ENCODE measurements at regions not wholly inside any gene's neighbourhood (a gene's known extent, or its start where the extent isn't known, plus 50 kb on each side); places are given as distances from the start of the nearest gene placed in this dataset.
A peak's percentile ranks its signal among the peaks of the same experiment; 100 is the strongest.

DNA sequence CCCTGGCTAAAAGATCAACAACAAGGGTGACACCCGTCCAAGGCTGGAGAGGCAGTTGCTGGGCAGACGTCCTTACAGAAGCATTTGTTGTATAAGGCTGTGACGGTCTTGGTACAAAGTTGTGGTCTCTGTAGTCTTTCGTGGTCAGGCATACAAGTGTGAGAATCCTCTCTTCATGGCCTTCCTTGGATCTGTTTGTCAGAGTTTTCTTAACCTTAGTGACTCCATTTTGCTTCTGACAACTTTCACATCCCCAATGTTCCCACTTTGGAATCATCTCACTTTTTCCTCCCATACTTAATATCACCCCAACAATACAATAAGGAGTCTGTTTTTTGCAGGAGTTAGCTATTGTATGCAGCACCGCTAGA is 72.7 kb upstream of the ZCCHC2 start:
- CTCF ChIA-PET = no interaction called here
- TF ChIP-seq, protein P1, sequence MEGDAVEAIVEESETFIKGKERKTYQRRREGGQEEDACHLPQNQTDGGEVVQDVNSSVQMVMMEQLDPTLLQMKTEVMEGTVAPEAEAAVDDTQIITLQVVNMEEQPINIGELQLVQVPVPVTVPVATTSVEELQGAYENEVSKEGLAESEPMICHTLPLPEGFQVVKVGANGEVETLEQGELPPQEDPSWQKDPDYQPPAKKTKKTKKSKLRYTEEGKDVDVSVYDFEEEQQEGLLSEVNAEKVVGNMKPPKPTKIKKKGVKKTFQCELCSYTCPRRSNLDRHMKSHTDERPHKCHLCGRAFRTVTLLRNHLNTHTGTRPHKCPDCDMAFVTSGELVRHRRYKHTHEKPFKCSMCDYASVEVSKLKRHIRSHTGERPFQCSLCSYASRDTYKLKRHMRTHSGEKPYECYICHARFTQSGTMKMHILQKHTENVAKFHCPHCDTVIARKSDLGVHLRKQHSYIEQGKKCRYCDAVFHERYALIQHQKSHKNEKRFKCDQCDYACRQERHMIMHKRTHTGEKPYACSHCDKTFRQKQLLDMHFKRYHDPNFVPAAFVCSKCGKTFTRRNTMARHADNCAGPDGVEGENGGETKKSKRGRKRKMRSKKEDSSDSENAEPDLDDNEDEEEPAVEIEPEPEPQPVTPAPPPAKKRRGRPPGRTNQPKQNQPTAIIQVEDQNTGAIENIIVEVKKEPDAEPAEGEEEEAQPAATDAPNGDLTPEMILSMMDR (IDR thresholded peaks at IDR 0.05; ENCODE audit: insufficient read depth in 1 of 2, low read depth in 1 of 2, low read length in 1 of 2, severe bottlenecking in 1 of 2, unreplicated experiment in 1 of 2) = no peak
- H3K27ac Mint-ChIP-seq (ENCODE audit: unreplicated experiment) = no peak overlapping the region

DNA sequence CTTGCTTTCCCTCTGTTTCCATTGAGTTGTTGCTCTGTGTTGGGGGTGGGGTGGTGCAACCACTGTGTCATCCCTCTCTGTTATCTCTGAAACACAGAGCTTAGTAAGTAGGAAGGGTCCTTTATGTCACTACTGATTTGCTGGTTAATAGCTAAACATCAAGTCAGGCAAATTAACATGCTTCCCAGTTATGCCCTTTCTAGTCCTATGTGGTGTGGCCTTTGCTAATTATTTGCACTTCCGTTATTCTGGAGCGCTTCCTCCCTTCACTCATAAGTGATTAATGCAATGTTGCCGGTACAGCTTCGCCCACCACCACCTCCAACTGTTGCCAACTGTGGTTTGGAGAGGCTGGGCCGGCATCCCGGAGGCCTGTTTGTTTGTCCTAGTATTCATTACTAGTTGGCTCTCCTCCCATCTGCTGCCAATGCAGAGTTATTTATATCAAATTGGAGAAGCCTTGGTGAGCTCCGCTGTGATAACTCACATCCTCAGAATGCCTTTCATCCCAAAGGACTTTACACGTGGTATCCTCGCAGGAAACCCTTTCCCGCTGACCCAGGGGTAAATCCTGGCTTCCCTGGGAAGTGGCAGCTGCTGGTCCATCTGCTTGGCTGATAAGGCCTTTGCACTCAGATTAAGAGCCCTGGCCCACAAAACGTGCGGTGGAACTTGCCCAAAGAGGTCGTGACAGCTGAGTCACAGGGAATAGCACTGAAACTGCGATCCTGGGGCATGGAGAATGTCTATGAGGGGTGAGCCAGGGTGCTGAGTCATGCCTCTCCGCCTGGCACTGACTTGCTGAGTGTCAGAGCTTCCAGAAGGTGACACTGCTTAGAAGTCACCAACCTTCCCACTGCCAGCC is 72.0 kb upstream of the ZCCHC2 start:
- Mint-ChIP-seq H3K27ac (ENCODE audit: unreplicated experiment) (no peak overlapping the region), H3K36me3 (ENCODE audit: insufficient read depth, unreplicated experiment) (no peaks in the 10 kb centered on the region), H3K4me1 (ENCODE audit: low read depth, unreplicated experiment) (no peaks in the 10 kb centered on the region), H3K27me3 (ENCODE audit: insufficient read depth, unreplicated experiment) (no peaks in the 10 kb centered on the region), H3K9me3 (ENCODE audit: unreplicated experiment) (no peaks in the 10 kb centered on the region), H3K4me3 (ENCODE audit: unreplicated experiment) (no peak overlapping the region)
- no TSS peak for BruUV-seq (replicated peaks)
- CTCF ChIA-PET = interaction anchor here (0.5 kb wide), 1 partner anchor 25 kb away, joined by 5 read pairs; no protein-coding TSS in a partner anchor
- no peak overlapping the region for H3K4me3 ChIP-seq (ENCODE audit: low read depth, low read length)
- POLR2A ChIA-PET = no interaction called here
- intact Hi-C loops (cut with micrococcal nuclease; ENCODE audit: unreplicated experiment) = no loop called here
- no peaks in the 10 kb centered on the region for H3K9me3 ChIP-seq
- H3K27me3 ChIP-seq (replicated peaks; ENCODE audit: control insufficient read depth, insufficient read depth, low read length) = no peaks in the 10 kb centered on the region
- TF ChIP-seq, protein P1 (IDR thresholded peaks at IDR 0.05; ENCODE audit: insufficient read depth in 1 of 2, low read depth in 1 of 2, low read length in 1 of 2, severe bottlenecking in 1 of 2, unreplicated experiment in 1 of 2) = no peak
- H3K36me3 ChIP-seq (ENCODE audit: control insufficient read depth, insufficient read depth, low read length) = no peaks in the 10 kb centered on the region
- DNase-seq = no peak
- H3K4me1 ChIP-seq = no peaks in the 10 kb centered on the region

More for the DNA sequence above, 72.7 kb upstream of the ZCCHC2 start:
- Histone ChIP-seq H3K4me3 (ENCODE audit: low read depth, low read length) (no peak overlapping the region), H3K4me1 (no peaks in the 10 kb centered on the region), H3K36me3 (ENCODE audit: control insufficient read depth, insufficient read depth, low read length) (no peaks in the 10 kb centered on the region), H3K9me3 (no peaks in the 10 kb centered on the region), H3K27me3 (replicated peaks; ENCODE audit: control insufficient read depth, insufficient read depth, low read length) (no peaks in the 10 kb centered on the region)
- POLR2A ChIA-PET = no interaction called here
- no TSS peak for BruUV-seq (replicated peaks)
- Mint-ChIP-seq H3K27me3 (ENCODE audit: insufficient read depth, unreplicated experiment) (no peaks in the 10 kb centered on the region), H3K36me3 (ENCODE audit: insufficient read depth, unreplicated experiment) (no peaks in the 10 kb centered on the region), H3K4me3 (ENCODE audit: unreplicated experiment) (no peak overlapping the region), H3K9me3 (ENCODE audit: unreplicated experiment) (no peaks in the 10 kb centered on the region), H3K4me1 (ENCODE audit: low read depth, unreplicated experiment) (no peaks in the 10 kb centered on the region)
- no peak for DNase-seq
- intact Hi-C loops (cut with micrococcal nuclease; ENCODE audit: unreplicated experiment) = no loop called here

DNA sequence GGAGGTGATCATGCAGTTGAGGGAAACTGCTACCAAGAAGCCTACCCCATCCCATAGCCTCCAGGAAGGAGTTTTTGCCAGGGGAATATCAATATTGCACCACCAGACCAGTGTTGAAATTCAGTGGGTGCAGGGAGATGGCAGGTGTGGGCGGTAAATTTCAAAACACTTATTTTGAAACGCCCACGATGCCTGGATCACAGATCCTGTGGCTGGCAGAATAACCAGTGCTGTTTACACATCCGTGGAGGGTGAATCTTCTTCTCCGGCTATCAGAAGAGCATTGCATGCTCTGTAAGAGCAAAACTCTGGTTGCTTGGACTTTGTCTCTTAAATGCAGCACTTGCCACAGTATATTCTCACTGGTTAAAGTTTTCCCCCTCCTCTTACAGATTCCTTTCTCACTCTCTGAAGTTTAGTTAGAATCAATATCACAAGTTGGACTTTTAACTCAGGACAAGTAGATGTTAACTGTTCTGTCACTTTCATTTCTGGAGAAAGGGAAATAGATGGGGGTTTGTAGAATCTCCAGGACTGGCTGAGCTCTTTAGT is 70.5 kb upstream of the ZCCHC2 start:
- H3K9me3 ChIP-seq = no peaks in the 10 kb centered on the region
- POLR2A ChIA-PET = no interaction called here
- intact Hi-C loops (cut with micrococcal nuclease; ENCODE audit: unreplicated experiment) = no loop called here
- Mint-ChIP-seq H3K27ac (ENCODE audit: unreplicated experiment) (no peak overlapping the region), H3K36me3 (ENCODE audit: insufficient read depth, unreplicated experiment) (no peaks in the 10 kb centered on the region), H3K27me3 (ENCODE audit: insufficient read depth, unreplicated experiment) (no peaks in the 10 kb centered on the region), H3K9me3 (ENCODE audit: unreplicated experiment) (no peaks in the 10 kb centered on the region), H3K4me3 (ENCODE audit: unreplicated experiment) (no peak overlapping the region), H3K4me1 (ENCODE audit: low read depth, unreplicated experiment) (no peaks in the 10 kb centered on the region)
- TF ChIP-seq, protein P1 (IDR thresholded peaks at IDR 0.05; ENCODE audit: insufficient read depth in 1 of 2, low read depth in 1 of 2, low read length in 1 of 2, severe bottlenecking in 1 of 2, unreplicated experiment in 1 of 2) = no peak
- no peaks in the 10 kb centered on the region for H3K4me1 ChIP-seq
- CTCF ChIA-PET = no interaction called here
- no peaks in the 10 kb centered on the region for H3K27me3 ChIP-seq (replicated peaks; ENCODE audit: control insufficient read depth, insufficient read depth, low read length)
- H3K4me3 ChIP-seq (ENCODE audit: low read depth, low read length) = no peak overlapping the region
- DNase-seq = peak in 1 of 2 experiments; percentile 8
- H3K36me3 ChIP-seq (ENCODE audit: control insufficient read depth, insufficient read depth, low read length) = no peaks in the 10 kb centered on the region
- no TSS peak for BruUV-seq (replicated peaks)
